Glutamatergic neuron (in vitro differentiated cells): ENCODE measurements at regions not wholly inside any gene's neighbourhood (a gene's known extent, or its start where the extent isn't known, plus 50 kb on each side); places are given as distances from the start of the nearest gene placed in this dataset.

Source experiments
- DNase-seq: peaks from one replicate; pipeline ENCODE4 v3.0.0; 2022
- H3K27ac Mint-ChIP-seq: one replicate; pipeline ENCODE4 v1.8.0; 2020; ENCODE audit warnings: mild to moderate bottlenecking, mixed read lengths, inconsistent platforms; ENCODE audit not compliant: unreplicated experiment
- H3K27me3 Mint-ChIP-seq: one replicate; pipeline ENCODE4 v1.8.0; 2020; ENCODE audit warnings: mild to moderate bottlenecking, moderate library complexity, mixed read lengths, inconsistent platforms; ENCODE audit not compliant: unreplicated experiment
- H3K36me3 Mint-ChIP-seq: one replicate; pipeline ENCODE4 v1.8.0; 2020; ENCODE audit warnings: mild to moderate bottlenecking, mixed read lengths, inconsistent platforms; ENCODE audit not compliant: unreplicated experiment
- H3K4me1 Mint-ChIP-seq: one replicate; pipeline ENCODE4 v1.8.0; 2020; ENCODE audit warnings: mild to moderate bottlenecking, low read depth, mixed read lengths, inconsistent platforms; ENCODE audit not compliant: unreplicated experiment
- H3K4me3 Mint-ChIP-seq: one replicate; pipeline ENCODE4 v1.8.0; 2020; ENCODE audit warnings: mild to moderate bottlenecking, mixed read lengths, inconsistent platforms; ENCODE audit not compliant: unreplicated experiment
- H3K9me3 Mint-ChIP-seq: one replicate; pipeline ENCODE4 v1.8.0; 2020; ENCODE audit warnings: mild to moderate bottlenecking, moderate library complexity, mixed read lengths, inconsistent platforms; ENCODE audit not compliant: unreplicated experiment
- TF ChIP-seq, protein P1 (sequence below): fragments of 200-600 bp; sonication (generic); IDR thresholded peaks from one replicate; pipeline ENCODE4 v1.5.0; 2021; ENCODE audit not compliant: partially characterized antibody, unreplicated experiment

DNA sequence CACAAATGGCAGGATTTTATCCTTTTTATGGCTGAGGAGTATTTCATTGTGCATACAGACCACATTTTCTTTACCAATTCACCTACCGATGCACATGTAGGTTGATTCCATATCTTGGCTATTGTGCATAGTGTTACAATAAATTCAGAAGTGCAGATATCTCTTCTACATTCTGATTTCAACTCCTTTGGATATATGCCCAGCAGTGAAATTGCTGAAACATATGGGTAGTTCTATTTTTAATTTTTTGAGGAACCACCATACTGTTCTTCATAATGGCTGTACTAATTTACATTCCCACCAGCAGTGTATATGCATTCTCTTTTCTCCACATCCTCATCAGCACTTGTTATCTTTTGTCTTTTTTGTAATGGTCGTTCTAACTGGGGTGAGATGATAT, 1290.3 kb downstream of the XPNPEP1 start:
- H3K27ac Mint-ChIP-seq, result no peak overlapping the region
- no peak overlapping the region for H3K4me3 Mint-ChIP-seq
- no peaks in the 10 kb centered on the region for H3K36me3 Mint-ChIP-seq
- peaks cover 4% of the 10 kb centered on the region for H3K4me1 Mint-ChIP-seq
- H3K27me3 Mint-ChIP-seq, result peaks cover 1% of the 10 kb centered on the region
- H3K9me3 Mint-ChIP-seq, result peaks cover 2% of the 10 kb centered on the region
- TF ChIP-seq, protein P1, sequence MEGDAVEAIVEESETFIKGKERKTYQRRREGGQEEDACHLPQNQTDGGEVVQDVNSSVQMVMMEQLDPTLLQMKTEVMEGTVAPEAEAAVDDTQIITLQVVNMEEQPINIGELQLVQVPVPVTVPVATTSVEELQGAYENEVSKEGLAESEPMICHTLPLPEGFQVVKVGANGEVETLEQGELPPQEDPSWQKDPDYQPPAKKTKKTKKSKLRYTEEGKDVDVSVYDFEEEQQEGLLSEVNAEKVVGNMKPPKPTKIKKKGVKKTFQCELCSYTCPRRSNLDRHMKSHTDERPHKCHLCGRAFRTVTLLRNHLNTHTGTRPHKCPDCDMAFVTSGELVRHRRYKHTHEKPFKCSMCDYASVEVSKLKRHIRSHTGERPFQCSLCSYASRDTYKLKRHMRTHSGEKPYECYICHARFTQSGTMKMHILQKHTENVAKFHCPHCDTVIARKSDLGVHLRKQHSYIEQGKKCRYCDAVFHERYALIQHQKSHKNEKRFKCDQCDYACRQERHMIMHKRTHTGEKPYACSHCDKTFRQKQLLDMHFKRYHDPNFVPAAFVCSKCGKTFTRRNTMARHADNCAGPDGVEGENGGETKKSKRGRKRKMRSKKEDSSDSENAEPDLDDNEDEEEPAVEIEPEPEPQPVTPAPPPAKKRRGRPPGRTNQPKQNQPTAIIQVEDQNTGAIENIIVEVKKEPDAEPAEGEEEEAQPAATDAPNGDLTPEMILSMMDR, result no peak
- no peak for DNase-seq

DNA sequence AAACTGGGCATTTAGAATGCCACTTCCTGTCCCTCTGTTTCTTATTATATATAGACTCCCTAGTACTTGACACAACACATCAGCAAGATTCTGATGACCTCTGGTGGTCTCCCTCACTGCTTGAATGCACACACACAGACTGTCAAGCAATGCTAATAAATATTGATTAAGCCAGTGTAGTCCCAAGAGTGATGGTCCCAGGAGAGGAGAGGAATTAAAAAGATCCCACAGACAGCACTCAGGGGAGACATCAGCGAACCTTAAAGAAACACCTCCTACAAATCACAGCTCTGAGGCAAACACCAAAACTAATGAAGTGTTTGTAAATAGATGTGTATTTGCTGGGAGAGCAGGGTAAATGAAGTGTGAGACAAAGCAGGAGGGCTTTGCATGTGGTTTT, 1291.2 kb downstream of the XPNPEP1 start:
- Mint-ChIP-seq H3K4me3 (no peak overlapping the region), H3K27ac (no peak overlapping the region), H3K9me3 (peaks cover 2% of the 10 kb centered on the region), H3K4me1 (peaks cover 4% of the 10 kb centered on the region), H3K27me3 (peaks cover 1% of the 10 kb centered on the region), H3K36me3 (no peaks in the 10 kb centered on the region)
- DNase-seq, result no peak
- TF ChIP-seq, protein P1, result no peak

DNA sequence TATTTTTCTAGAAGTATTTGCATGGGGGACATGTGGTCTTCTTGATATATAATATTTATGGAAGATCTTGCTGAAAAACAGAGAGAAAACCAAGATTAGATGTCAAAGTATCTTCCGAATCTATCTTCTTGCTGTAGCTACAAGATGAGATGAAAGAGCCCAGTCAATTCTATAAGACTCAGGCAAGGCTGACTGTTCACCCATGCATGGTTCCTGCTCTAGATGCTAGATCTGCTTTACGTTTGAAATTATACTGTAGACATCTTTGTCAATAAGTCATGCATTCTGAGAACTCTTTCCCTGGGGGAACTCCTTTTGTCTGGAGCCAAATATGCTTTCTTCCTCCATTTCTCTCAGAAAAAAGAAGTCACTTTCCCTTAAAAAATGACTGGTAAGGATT, 1292.0 kb downstream of the XPNPEP1 start:
- no peak for DNase-seq
- TF ChIP-seq, protein P1, result no peak
- H3K9me3 Mint-ChIP-seq, result peaks cover 2% of the 10 kb centered on the region

DNA sequence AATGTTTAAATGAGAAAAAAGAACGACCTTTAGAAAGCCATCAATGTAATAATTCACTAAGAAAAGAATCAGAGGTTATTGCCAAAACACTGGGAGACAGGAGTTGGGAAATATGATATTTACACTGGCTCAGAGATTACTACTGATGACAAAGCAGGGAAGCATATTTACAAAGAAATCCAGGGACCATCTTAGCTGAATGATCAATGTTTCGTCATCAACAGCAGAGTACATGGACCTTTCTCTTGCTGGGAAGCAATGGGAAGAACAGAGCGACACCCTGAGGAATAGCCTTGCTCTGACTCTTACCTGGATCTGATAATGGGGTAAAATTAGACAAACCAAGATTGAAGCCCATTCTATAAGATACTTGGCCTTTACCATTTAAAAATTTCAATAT, 1293.5 kb downstream of the XPNPEP1 start:
- peaks cover 2% of the 10 kb centered on the region for H3K9me3 Mint-ChIP-seq
- H3K36me3 Mint-ChIP-seq, result no peaks in the 10 kb centered on the region
- no peak for DNase-seq
- no peaks in the 10 kb centered on the region for H3K27me3 Mint-ChIP-seq
- H3K4me1 Mint-ChIP-seq, result peaks cover 4% of the 10 kb centered on the region
- H3K27ac Mint-ChIP-seq, result no peak overlapping the region
- TF ChIP-seq, protein P1, result no peak
- no peak overlapping the region for H3K4me3 Mint-ChIP-seq

More for the DNA sequence above, 1292.0 kb downstream of the XPNPEP1 start:
- no peak overlapping the region for H3K4me3 Mint-ChIP-seq
- no peak overlapping the region for H3K27ac Mint-ChIP-seq
- H3K27me3 Mint-ChIP-seq, result peaks cover 1% of the 10 kb centered on the region
- no peaks in the 10 kb centered on the region for H3K36me3 Mint-ChIP-seq
- H3K4me1 Mint-ChIP-seq, result peaks cover 4% of the 10 kb centered on the region

DNA sequence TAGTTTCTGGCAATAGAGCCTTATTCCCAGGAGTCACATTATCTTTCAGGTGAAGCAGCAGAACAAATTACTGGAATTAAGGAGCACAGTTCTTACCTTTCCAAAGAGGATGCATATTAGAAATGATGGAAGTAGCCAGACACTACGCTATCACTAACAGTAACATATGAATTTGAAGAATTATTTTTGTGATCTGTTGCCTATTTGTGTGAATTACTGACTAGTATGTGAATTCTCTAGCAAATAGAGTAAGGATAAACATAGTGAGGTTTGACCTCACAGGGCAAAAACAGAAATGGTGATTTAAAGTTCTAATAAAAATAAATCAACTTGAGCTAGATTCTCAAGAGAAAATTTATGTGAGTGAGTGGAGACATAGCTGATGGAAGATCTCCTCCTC, 1299.3 kb downstream of the XPNPEP1 start:
- H3K36me3 Mint-ChIP-seq, result no peaks in the 10 kb centered on the region
- no peak overlapping the region for H3K4me3 Mint-ChIP-seq
- no peak overlapping the region for H3K27ac Mint-ChIP-seq
- H3K9me3 Mint-ChIP-seq, result no peaks in the 10 kb centered on the region
- H3K4me1 Mint-ChIP-seq, result no peaks in the 10 kb centered on the region
- DNase-seq, result no peak
- TF ChIP-seq, protein P1, result no peak
- no peaks in the 10 kb centered on the region for H3K27me3 Mint-ChIP-seq
